Neural progenitor cell (in vitro differentiated cells): ENCODE measurements at regions not wholly inside any gene's neighbourhood (a gene's known extent, or its start where the extent isn't known, plus 50 kb on each side); places are given as distances from the start of the nearest gene placed in this dataset.

Experiments used
- DNase-seq: peaks from one replicate; pipeline ENCODE4 v3.0.0-alpha.2; 2016; ENCODE audit warnings: low spot score
- H2AFZ ChIP-seq: fragments of 200-600 bp; sonication (generic); replicated peaks from 2 replicates; pipeline ENCODE4 v1.6.1; 2016; ENCODE audit warnings: antibody characterized with exemption
- H3F3A ChIP-seq: fragments of 200-600 bp; sonication (generic); 2 replicates; pipeline ENCODE4 v1.6.1; 2016; ENCODE audit warnings: antibody characterized with exemption, low read depth
- H3K27ac ChIP-seq: fragments of 200-600 bp; sonication (generic); 2 replicates; pipeline ENCODE4 v1.5.1; 2016; ENCODE audit warnings: mild to moderate bottlenecking
- H3K27me3 ChIP-seq: fragments of 200-600 bp; sonication (generic); 2 replicates; pipeline ENCODE4 v1.6.1; 2016; ENCODE audit warnings: mild to moderate bottlenecking, moderate library complexity
- H3K36me3 ChIP-seq: fragments of 200-600 bp; sonication (generic); 2 replicates; pipeline ENCODE4 v1.5.1; 2016
- H3K4me1 ChIP-seq: fragments of 200-600 bp; sonication (generic); 2 replicates; pipeline ENCODE4 v1.6.1; 2016; ENCODE audit warnings: mixed run types
- H3K4me2 ChIP-seq: fragments of 200-600 bp; sonication (generic); 2 replicates; pipeline ENCODE4 v1.6.1; 2016
- H3K4me3 ChIP-seq: fragments of 200-600 bp; sonication (generic); 2 replicates; pipeline ENCODE4 v1.5.1; 2016
- H3K79me2 ChIP-seq: fragments of 200-600 bp; sonication (generic); 2 replicates; pipeline ENCODE4 v1.6.1; 2016; ENCODE audit warnings: low read depth
- H3K9ac ChIP-seq: fragments of 200-600 bp; sonication (generic); 2 replicates; pipeline ENCODE4 v1.6.1; 2016
- H3K9me3 ChIP-seq: fragments of 200-600 bp; sonication (generic); 2 replicates; pipeline ENCODE4 v1.5.1; 2016; ENCODE audit warnings: low read depth
- H4K20me1 ChIP-seq: fragments of 200-600 bp; sonication (generic); 2 replicates; pipeline ENCODE4 v1.6.1; 2016; ENCODE audit warnings: low read depth
- H3K27ac Mint-ChIP-seq: 3 replicates; pipeline ENCODE4 v1.8.0; 2021; ENCODE audit warnings: mixed read lengths
- H3K27me3 Mint-ChIP-seq: 2 replicates; pipeline ENCODE4 v1.8.0; 2022; ENCODE audit warnings: low read depth, mild to moderate bottlenecking, inconsistent platforms, moderate library complexity, mixed read lengths; ENCODE audit not compliant: insufficient read depth
- H3K36me3 Mint-ChIP-seq: 3 replicates; pipeline ENCODE4 v1.8.0; 2021; ENCODE audit warnings: mixed read lengths
- H3K4me1 Mint-ChIP-seq: 3 replicates; pipeline ENCODE4 v1.8.0; 2021; ENCODE audit warnings: mixed read lengths
- H3K4me3 Mint-ChIP-seq: 3 replicates; pipeline ENCODE4 v1.8.0; 2021; ENCODE audit warnings: mild to moderate bottlenecking, moderate library complexity, mixed read lengths
- H3K9me3 Mint-ChIP-seq: 3 replicates; pipeline ENCODE4 v1.8.0; 2020; ENCODE audit warnings: mixed read lengths
- CTCF ChIP-seq: fragments of 200-600 bp; sonication (generic); IDR thresholded peaks from 2 replicates; pipeline ENCODE4 v1.5.1; 2017; ENCODE audit warnings: antibody characterized with exemption, mild to moderate bottlenecking
- EZH2 ChIP-seq: fragments of 200-600 bp; sonication (generic); IDR thresholded peaks from 2 replicates; pipeline ENCODE4 v1.6.1; 2017; ENCODE audit warnings: antibody characterized with exemption, mild to moderate bottlenecking, moderate library complexity
- EZH2phosphoT487 ChIP-seq: fragments of 200-600 bp; sonication (generic); IDR thresholded peaks from 2 replicates; pipeline ENCODE4 v1.6.1; 2017; ENCODE audit warnings: antibody characterized with exemption

- no peak overlapping the region for H3K9ac ChIP-seq
- TF ChIP-seq EZH2phosphoT487 (no peak), EZH2 (no peak), CTCF (no peak)
- no peaks in the 10 kb centered on the region for H4K20me1 ChIP-seq
- no peaks in the 10 kb centered on the region for H3F3A ChIP-seq
- no peaks in the 10 kb centered on the region for H3K9me3 ChIP-seq
- no peaks in the 10 kb centered on the region for H3K27me3 Mint-ChIP-seq
- no peaks in the 10 kb centered on the region for H3K4me1 Mint-ChIP-seq
- H3K9me3 Mint-ChIP-seq = no peaks in the 10 kb centered on the region
- H3K27me3 ChIP-seq = no peaks in the 10 kb centered on the region
- no peaks in the 10 kb centered on the region for H3K36me3 Mint-ChIP-seq
- no peak overlapping the region for H3K4me3 Mint-ChIP-seq
- H3K4me3 ChIP-seq = no peak overlapping the region
- no peaks in the 10 kb centered on the region for H3K4me1 ChIP-seq
- H3K4me2 ChIP-seq = no peak overlapping the region
- H3K27ac Mint-ChIP-seq = no peak overlapping the region
- DNase-seq = no peak
- H3K79me2 ChIP-seq = no peaks in the 10 kb centered on the region
- no peak overlapping the region for H3K27ac ChIP-seq
- no peak overlapping the region for H2AFZ ChIP-seq
- H3K36me3 ChIP-seq = no peaks in the 10 kb centered on the region
Measured at GRCh38 chr4:132275583-132276121, 873.4 kb upstream of the PCDH10 start.

GRCh38 chr4:132276185-132276584 is 872.9 kb upstream of the PCDH10 start:
- no peak overlapping the region for H3K4me2 ChIP-seq
- H3K4me3 ChIP-seq = no peak overlapping the region
- no peak overlapping the region for H3K9ac ChIP-seq
- H3K36me3 ChIP-seq = no peaks in the 10 kb centered on the region
- H3K4me3 Mint-ChIP-seq = no peak overlapping the region
- H3K36me3 Mint-ChIP-seq = no peaks in the 10 kb centered on the region
- no peaks in the 10 kb centered on the region for H3K9me3 ChIP-seq
- no peaks in the 10 kb centered on the region for H4K20me1 ChIP-seq
- TF ChIP-seq CTCF (no peak), EZH2 (no peak), EZH2phosphoT487 (no peak)
- no peaks in the 10 kb centered on the region for H3K9me3 Mint-ChIP-seq
- no peaks in the 10 kb centered on the region for H3K79me2 ChIP-seq
- no peaks in the 10 kb centered on the region for H3F3A ChIP-seq
- no peak overlapping the region for H3K27ac ChIP-seq
- no peaks in the 10 kb centered on the region for H3K4me1 Mint-ChIP-seq
- no peak for DNase-seq
- H2AFZ ChIP-seq = no peak overlapping the region
- no peaks in the 10 kb centered on the region for H3K4me1 ChIP-seq
- H3K27ac Mint-ChIP-seq = no peak overlapping the region
- H3K27me3 ChIP-seq = no peaks in the 10 kb centered on the region
- no peaks in the 10 kb centered on the region for H3K27me3 Mint-ChIP-seq

- no peaks in the 10 kb centered on the region for H3K27me3 Mint-ChIP-seq
- Histone ChIP-seq H3K4me2 (no peak overlapping the region), H3K9ac (no peak overlapping the region), H3K9me3 (no peaks in the 10 kb centered on the region), H3K27me3 (no peaks in the 10 kb centered on the region), H3K4me3 (no peak overlapping the region), H3K4me1 (no peaks in the 10 kb centered on the region), H3K79me2 (no peaks in the 10 kb centered on the region), H3K27ac (no peak overlapping the region), H3F3A (no peaks in the 10 kb centered on the region), H2AFZ (no peak overlapping the region), H3K36me3 (no peaks in the 10 kb centered on the region), H4K20me1 (no peaks in the 10 kb centered on the region)
- H3K36me3 Mint-ChIP-seq = no peaks in the 10 kb centered on the region
- H3K4me3 Mint-ChIP-seq = no peak overlapping the region
- no peak for DNase-seq
- TF ChIP-seq CTCF = no peak
- TF ChIP-seq EZH2 = no peak
- H3K4me1 Mint-ChIP-seq = no peaks in the 10 kb centered on the region
- H3K9me3 Mint-ChIP-seq = no peaks in the 10 kb centered on the region
- no peak overlapping the region for H3K27ac Mint-ChIP-seq
Measured at GRCh38 chr4:132276989-132277388, 872.1 kb upstream of the PCDH10 start.
